D721Med (cell line): ENCODE measurements at regions not wholly inside any gene's neighbourhood (a gene's known extent, or its start where the extent isn't known, plus 50 kb on each side); places are given as distances from the start of the nearest gene placed in this dataset.

Source experiments
- DNase-seq: peaks from one replicate; pipeline ENCODE4 v3.0.0; 2011; ENCODE audit warnings: low spot score; ENCODE audit not compliant: insufficient read length
- FAIRE-seq: peaks from 2 replicates; lab custom pipeline; 2011; peaks lifted over from hg19 to GRCh38; lab: Jason Lieb, UNC
- CTCF ChIP-seq: IDR thresholded peaks from 2 replicates; pipeline ENCODE4 v1.5.1; 2012; ENCODE audit warnings: mild to moderate bottlenecking, control low read depth; ENCODE audit not compliant: insufficient read depth; ENCODE audit errors: missing control alignments

GRCh38 chr13:107200491-107200890 is 632.6 kb upstream of the ARGLU1 start:
- DNase-seq, result no peak
- FAIRE-seq, result no peak
- no peak for TF ChIP-seq CTCF

GRCh38 chr13:107192289-107192688 is 624.4 kb upstream of the ARGLU1 start:
- no peak for TF ChIP-seq CTCF
- FAIRE-seq (no peak), DNase-seq (no peak)

- DNase-seq (no peak), FAIRE-seq (no peak)
- no peak for TF ChIP-seq CTCF
These were observed 622.1 kb upstream of the ARGLU1 start for GRCh38 chr13:107190065-107190464.

- TF ChIP-seq CTCF, result no peak
- FAIRE-seq (no peak), DNase-seq (no peak)
These were observed 618.0 kb upstream of the ARGLU1 start for GRCh38 chr13:107185889-107186288.

GRCh38 chr13:107170270-107170931 is 602.5 kb upstream of the ARGLU1 start:
- no peak for FAIRE-seq
- no peak for TF ChIP-seq CTCF
- DNase-seq, result no peak

- FAIRE-seq, result no peak
- DNase-seq, result no peak
- no peak for TF ChIP-seq CTCF
These were observed 589.3 kb upstream of the ARGLU1 start for GRCh38 chr13:107157271-107157670.

- no peak for DNase-seq
- TF ChIP-seq CTCF, result no peak
These were observed 576.5 kb upstream of the ARGLU1 start for GRCh38 chr13:107144432-107144831.

More at GRCh38 chr13:107144432-107144831, 576.5 kb upstream of the ARGLU1 start:
- FAIRE-seq, result no peak
